ELF-1 (cell line): ENCODE measurements at regions not wholly inside any gene's neighbourhood (a gene's known extent, or its start where the extent isn't known, plus 50 kb on each side); places are given as distances from the start of the nearest gene placed in this dataset.

Source experiments
- DNase-seq: peaks from one replicate; pipeline ENCODE4 v3.0.0-alpha.2; 2016; ENCODE audit warnings: low read depth, low spot score

GRCh38 chr4:24164797-24165196 is 274.9 kb upstream of the PPARGC1A start:
- no peak for DNase-seq

GRCh38 chr4:24164054-24164693 is 274.3 kb upstream of the PPARGC1A start:
- DNase-seq = no peak

GRCh38 chr4:24163314-24163713 is 273.5 kb upstream of the PPARGC1A start:
- no peak for DNase-seq

- DNase-seq = no peak
These were observed 270.5 kb upstream of the PPARGC1A start for GRCh38 chr4:24160358-24160757.

- DNase-seq = no peak
These were observed 268.2 kb upstream of the PPARGC1A start for GRCh38 chr4:24158031-24158430.

GRCh38 chr4:24150034-24150433 is 260.2 kb upstream of the PPARGC1A start:
- no peak for DNase-seq

GRCh38 chr4:24146127-24146526 is 256.3 kb upstream of the PPARGC1A start:
- DNase-seq = no peak

GRCh38 chr4:24145591-24145990 is 255.7 kb upstream of the PPARGC1A start:
- no peak for DNase-seq

- no peak for DNase-seq
These were observed 254.5 kb upstream of the PPARGC1A start for GRCh38 chr4:24144381-24144780.

- DNase-seq = no peak
These were observed 253.9 kb upstream of the PPARGC1A start for GRCh38 chr4:24143741-24144140.

- no peak for DNase-seq
These were observed 252.0 kb upstream of the PPARGC1A start for GRCh38 chr4:24141836-24142235.

- DNase-seq = no peak
These were observed 251.0 kb upstream of the PPARGC1A start for GRCh38 chr4:24140892-24141291.

- peak; percentile 58 for DNase-seq
These were observed 248.1 kb upstream of the PPARGC1A start for GRCh38 chr4:24137671-24138601.

- DNase-seq = no peak
These were observed 242.3 kb upstream of the PPARGC1A start for GRCh38 chr4:24131954-24132673.

GRCh38 chr4:24130637-24131036 is 240.8 kb upstream of the PPARGC1A start:
- no peak for DNase-seq

- DNase-seq = no peak
These were observed 236.9 kb upstream of the PPARGC1A start for GRCh38 chr4:24126776-24127175.

- DNase-seq = no peak
These were observed 231.7 kb upstream of the PPARGC1A start for GRCh38 chr4:24121395-24122175.

GRCh38 chr4:24117975-24118374 is 228.1 kb upstream of the PPARGC1A start:
- DNase-seq = no peak

- DNase-seq = no peak
These were observed 226.3 kb upstream of the PPARGC1A start for GRCh38 chr4:24116107-24116506.

GRCh38 chr4:24114919-24115500 is 225.2 kb upstream of the PPARGC1A start:
- DNase-seq = no peak

GRCh38 chr4:24114444-24114843 is 224.6 kb upstream of the PPARGC1A start:
- DNase-seq = no peak
